ENCODE measurements at regions not wholly inside any gene's neighbourhood (a gene's known extent, or its start where the extent isn't known, plus 50 kb on each side); places are given as distances from the start of the nearest gene placed in this dataset.

- no peak for DNase-seq (ENCODE audit: low spot score)
Measured at GRCh38 chr2:34402376-34402775, 803.3 kb upstream of the FAM98A start.

GRCh38 chr2:34401186-34401585, 802.1 kb upstream of the FAM98A start:
- no peak for DNase-seq (ENCODE audit: low spot score)

DNA sequence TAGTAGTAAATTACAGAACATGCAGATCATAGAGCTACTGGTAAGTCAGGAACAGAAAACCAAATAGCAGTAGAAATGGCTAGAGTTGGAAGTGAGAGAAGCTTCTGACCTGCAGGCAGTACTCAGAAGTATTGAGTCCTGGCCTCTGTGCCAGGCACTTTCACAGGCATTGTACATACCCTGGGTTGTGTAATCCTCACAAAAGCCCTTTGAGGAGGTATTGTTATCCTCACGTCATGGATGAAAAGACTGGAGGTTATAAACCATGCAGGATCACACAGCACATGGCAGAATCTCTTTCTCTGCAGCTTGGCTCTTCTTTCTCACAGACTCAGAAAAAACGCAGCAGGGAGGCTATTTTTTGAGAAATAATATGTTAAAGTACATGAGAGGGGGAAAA, 789.3 kb upstream of the FAM98A start:
- DNase-seq (ENCODE audit: low spot score): no peak

GRCh38 chr2:34387536-34387935, 788.4 kb upstream of the FAM98A start:
- no peak for DNase-seq (ENCODE audit: low spot score)

DNA sequence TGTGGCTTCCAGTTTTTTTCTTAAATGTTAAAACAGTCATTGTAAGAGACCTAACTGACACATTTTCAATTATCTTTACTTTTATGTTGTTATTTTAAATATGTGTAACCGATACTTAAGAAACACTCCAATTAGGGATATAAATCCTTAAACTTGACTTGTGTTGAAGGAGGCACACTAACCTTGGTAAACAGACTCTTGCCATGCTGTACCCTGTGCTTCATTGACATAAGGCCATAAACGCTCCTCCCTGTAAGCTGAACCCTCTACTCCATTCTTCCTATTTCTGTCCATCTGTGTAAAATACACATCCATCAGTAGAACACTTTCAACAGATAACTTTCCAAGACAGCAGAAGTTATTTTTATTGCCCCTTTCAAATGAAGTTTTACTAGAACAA, 780.5 kb upstream of the FAM98A start:
- DNase-seq (ENCODE audit: low spot score): no peak

DNA sequence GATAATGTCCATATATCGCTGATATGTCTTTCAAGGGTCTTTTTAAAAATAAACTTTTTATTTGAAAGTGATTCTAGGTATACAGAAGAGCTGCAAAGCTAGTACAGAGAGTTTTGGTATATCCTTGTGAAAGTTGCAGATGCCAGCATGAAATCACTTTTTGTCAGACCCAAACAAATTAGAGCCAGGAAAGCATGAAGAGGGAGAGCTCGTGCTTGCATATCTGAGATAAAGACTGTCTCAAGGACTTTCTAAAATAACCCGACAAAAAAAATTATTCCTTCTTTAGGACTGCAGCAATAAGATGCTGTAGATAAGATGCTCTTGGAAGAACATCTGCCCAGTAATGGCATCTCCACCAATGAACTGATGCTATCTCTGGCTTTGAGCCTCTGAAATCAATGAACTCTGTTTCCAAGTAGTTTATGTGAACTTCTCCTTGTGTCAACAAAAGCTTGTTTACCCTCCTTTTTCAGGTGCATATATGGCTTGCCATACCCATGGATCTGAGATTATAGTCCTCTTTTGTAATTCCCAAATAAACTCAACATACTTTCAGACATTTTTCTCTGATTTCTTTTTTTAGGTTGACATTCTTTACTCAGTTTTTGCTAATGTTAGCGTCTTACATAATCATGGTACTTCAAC, 774.6 kb upstream of the FAM98A start:
- DNase-seq (ENCODE audit: low spot score): no peak

DNA sequence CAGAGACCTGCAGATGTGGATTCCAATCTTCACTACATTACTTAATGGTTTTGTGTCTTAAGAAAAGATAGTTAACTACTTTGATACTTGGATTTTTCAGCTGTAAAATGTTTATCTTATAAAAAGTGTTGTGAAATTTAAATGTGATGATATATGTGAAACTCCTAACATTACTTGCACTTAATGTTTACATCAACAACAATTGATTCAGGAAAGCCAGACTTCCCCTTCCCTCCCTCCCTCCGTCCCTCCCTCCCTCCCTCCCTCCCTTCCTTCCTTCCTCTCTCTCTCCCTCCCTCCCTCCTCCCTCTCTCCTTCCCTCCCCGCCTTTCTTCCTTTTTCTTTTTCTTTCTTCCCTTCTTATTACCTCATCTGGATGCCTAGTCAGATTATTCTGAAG, 773.9 kb upstream of the FAM98A start:
- no peak for DNase-seq (ENCODE audit: low spot score)

DNA sequence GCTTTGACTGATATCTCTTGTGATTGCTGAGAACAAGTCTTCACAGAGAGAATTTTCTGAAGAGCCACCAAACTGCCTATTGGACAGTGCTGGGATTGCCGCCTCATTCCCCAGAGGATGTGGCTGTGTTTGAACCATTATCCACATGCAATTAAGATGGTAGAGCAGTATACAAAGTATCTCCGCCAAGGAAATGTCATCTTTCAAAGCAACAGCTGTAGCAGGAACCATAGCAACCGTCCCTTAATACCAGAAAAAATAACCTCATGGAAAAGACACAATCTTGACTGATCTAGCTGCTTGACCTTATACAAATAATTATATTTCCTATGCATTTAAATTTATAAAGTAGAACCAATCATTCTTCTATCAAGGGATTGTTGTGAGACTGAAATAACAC, 772.6 kb upstream of the FAM98A start:
- DNase-seq (ENCODE audit: low spot score): no peak

- no peak for DNase-seq (ENCODE audit: low spot score)
Measured at GRCh38 chr2:34368304-34368703, 769.2 kb upstream of the FAM98A start.

GRCh38 chr2:34365932-34366331, 766.8 kb upstream of the FAM98A start:
- no peak for DNase-seq (ENCODE audit: low spot score)

GRCh38 chr2:34365512-34365911, 766.4 kb upstream of the FAM98A start:
- DNase-seq (ENCODE audit: low spot score): no peak

- DNase-seq (ENCODE audit: low spot score): no peak
Measured at GRCh38 chr2:34353509-34354113, 754.5 kb upstream of the FAM98A start.

DNA sequence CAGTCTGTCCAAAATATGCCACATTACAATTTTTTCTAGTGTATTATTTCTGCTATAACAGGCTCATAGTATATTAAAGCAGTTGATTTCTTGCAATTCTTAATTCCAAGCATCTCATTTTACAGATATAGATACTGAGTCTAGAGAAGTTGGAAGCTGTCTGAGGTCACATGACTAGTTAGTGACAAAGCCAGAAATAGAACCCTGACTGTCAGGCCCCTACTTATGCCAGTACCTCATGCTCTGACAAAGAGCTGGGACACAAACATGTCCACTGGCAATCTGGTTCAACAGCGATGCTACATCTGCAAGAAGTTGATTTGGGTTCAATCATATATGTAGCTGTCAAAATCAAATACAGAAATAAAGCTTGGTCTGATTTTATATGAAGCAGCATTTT, 750.4 kb upstream of the FAM98A start:
- DNase-seq (ENCODE audit: low spot score): no peak

DNA sequence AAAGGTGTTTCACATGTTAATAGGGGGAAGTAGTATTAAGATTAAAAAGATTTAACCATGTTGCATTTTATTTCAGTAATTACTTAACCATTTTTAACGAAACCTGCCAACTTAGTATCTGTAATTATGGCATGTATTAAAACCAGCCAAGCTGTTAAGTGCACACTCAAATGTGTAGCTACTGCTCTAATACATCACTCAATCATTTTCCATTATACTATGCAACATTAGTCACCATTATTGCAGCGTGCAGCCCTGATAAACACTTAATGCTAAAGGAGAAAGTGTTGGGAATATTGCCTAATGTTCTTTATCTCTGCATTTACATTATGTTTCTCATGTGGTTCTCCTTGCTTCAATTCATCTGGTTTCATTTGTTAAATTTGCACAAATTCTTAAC, 745.9 kb upstream of the FAM98A start:
- no peak for DNase-seq (ENCODE audit: low spot score)

DNA sequence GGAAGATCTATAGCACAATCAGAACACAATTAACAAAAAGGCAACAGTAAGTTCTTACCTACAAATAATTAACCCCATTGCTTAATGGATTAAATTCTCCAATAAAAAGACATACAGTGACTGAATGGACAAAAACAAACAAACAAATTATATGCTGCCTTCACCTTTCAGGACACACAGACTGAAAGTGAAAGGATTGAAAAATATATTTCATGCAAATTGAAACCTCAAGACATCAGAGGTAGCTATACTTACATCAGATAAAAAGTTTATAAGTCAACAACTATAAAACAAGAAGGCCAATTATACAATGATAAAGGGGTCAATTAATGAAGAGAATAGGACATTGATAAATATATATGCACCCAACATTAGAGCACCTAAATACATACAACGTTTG, 741.2 kb upstream of the FAM98A start:
- no peak for DNase-seq (ENCODE audit: low spot score)

DNA sequence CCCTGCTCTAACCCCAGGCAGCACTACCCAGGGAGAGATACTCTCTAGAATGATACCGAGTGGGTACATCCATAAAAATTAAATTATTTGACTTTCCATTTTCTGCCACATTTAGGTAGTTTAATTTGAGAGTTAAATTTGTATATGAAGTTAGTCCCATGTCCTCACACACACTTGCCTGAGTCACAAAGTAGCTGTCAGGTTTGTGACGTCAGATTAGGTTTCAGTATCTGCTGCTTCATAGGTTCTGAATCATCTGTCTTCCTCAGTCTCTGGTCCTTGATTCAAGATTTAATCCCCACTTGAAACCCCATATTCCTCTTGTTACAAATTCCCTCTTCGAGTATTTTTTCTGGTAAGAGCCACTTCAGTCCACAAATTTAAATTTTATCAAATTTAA, 738.6 kb upstream of the FAM98A start:
- DNase-seq (ENCODE audit: low spot score): no peak

DNA sequence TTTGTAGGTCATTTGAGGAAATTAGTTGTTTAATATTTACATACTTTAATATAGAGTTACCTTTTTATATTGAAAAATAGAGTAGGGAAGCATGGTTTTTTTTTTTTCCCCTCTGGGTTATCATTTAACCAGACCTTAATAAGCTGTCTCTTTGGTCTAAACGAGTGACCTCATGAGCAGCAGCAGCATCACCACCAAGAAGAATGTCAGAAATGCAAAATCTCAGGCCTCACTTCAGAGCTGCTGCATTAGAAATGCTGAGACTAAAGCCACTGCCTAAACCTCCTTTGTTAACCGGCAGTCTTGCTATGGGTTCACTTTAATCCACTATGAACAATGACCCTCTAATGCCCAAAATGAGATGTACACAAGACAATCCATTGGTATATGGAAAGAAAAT, 733.7 kb upstream of the FAM98A start:
- DNase-seq (ENCODE audit: low spot score): no peak

DNA sequence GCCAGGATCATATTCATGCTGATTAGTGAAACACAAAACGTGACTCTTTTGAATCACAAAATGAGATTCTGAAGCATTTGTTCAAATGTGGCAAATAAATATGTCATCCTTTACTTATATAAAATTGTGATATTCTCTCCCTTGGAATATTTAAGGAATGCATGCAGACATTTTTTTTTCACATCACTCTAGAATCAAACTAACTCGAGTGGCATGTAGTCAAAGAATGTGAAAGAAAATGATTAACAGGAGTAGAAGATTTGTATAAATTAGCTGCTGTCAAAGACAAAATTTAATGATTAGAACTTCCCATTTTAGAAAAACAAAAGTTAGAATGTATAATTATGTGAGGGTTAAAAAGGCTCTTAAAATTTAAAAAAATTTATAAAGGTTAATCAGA, 721.0 kb upstream of the FAM98A start:
- DNase-seq (ENCODE audit: low spot score): no peak

- no peak for DNase-seq (ENCODE audit: low spot score)
Measured at GRCh38 chr2:34317797-34318196, 718.7 kb upstream of the FAM98A start.

DNA sequence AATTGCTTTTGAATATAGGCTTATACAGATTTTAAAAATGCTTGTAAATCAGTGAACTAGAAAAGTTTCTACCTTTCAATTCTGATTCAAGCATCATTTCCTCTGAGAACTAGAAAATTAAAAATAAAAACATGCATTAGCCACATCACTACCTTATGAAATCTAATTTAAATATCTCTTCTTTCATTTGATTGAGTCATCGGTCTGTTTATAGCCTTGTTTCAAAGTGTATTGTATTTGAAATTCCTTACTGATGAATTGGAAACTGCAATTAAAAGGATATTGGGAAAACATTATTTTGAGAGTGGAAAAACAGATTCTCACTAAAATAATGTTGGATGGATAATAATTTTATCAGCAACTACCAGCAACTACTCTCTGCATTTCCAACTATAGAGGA, 717.7 kb upstream of the FAM98A start:
- DNase-seq (ENCODE audit: low spot score): no peak

DNA sequence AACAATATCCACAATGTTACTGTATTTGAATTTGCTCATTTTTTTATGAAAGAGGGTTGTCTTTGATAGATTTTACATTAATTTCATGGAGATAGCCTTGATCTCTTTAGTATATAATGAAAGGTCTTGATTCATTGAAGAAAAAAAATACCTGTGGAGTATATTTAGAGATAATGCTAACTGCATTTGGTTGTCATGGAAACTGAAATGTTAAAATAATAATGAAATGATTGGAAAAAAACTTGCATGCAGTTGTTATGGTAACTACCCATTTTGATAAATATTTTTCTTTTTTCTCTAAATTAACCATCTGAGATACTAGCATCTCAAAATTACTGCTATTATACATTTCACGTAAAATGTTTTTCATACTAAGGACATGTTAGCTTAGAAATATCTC, 712.7 kb upstream of the FAM98A start:
- no peak for DNase-seq (ENCODE audit: low spot score)

- no peak for DNase-seq (ENCODE audit: low spot score)
Measured at GRCh38 chr2:34308140-34308539, 709.0 kb upstream of the FAM98A start.

DNA sequence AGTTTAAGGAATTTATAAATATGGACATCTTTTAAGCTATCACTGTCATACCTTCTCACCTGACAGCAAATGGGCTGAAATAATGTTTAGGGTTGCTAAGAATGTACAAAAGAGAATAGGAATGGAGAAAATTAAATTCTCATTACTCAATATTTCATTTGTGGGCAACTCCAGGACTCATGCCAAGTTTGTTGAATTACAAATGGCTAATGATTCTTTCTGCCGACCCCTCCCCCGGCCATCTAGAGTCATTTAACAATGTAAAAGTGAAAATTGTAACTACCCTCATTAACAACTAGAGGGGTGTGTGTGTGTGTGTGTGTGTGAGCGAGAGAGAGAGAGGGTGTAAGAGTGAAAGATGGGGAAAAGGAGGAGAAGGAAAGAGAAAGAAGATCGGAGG, 708.5 kb upstream of the FAM98A start:
- no peak for DNase-seq (ENCODE audit: low spot score)

DNA sequence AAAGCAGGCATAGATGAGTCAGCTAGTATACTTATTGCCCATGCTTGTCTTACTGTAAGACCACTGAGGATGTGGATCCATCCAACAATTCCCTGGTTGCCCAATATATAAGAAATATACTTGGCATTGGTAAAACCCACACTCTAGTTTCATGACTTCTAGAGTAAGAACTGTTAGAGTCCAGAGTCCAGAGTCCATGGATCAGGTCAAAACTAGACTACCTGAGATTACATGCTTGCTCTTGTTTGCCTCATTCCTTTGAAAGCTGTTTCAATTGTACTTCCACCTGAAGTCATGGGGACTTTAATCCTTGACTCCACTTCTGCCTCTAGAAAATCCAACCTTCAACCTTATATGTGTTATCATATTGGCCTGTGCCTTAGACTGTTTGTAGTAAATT, 707.6 kb upstream of the FAM98A start:
- DNase-seq (ENCODE audit: low spot score): no peak

All from GM03348 (cell line).